Right lobe of liver (tissue), 6 donors: ENCODE measurements at regions not wholly inside any gene's neighbourhood (a gene's known extent, or its start where the extent isn't known, plus 50 kb on each side); places are given as distances from the start of the nearest gene placed in this dataset.
A peak's percentile ranks its signal among the peaks of the same experiment; 100 is the strongest.

ENCODE experiments used
- ATAC-seq, 4 donors: fragments of 200-7000 bp; cut with Tn5 transposase; one replicate each; pipeline ENCODE4 v1.9.1; 2020; ENCODE audit warnings: mild to moderate bottlenecking in 4 of 4, moderate library complexity in 4 of 4
- DNase-seq, 3 donors: peaks; one replicate each; pipeline ENCODE4 v3.0.0-alpha.2; 2020
- H3K27ac ChIP-seq, 3 donors: fragments of 200-600 bp; one replicate each; pipeline ENCODE4 v1.8.0; 2022
- H3K27me3 ChIP-seq, 2 donors: fragments of 200-600 bp; one replicate each; pipeline ENCODE4 v1.8.0; 2022
- H3K36me3 ChIP-seq, 4 donors: fragments of 200-600 bp; sonication (generic) in 1 of 4; one replicate each; pipeline versions ENCODE4 v1.5.1 to v1.8.0; 2017 to 2022; ENCODE audit warnings: control low read depth in 1 of 4
- H3K4me1 ChIP-seq, 4 donors: fragments of 200-600 bp; sonication (generic) in 1 of 4; one replicate each; pipeline versions ENCODE4 v1.5.1 to v1.8.0; 2017 to 2022; ENCODE audit warnings: control low read depth in 1 of 4
- H3K4me3 ChIP-seq, 3 donors: fragments of 200-600 bp; one replicate each; pipeline ENCODE4 v1.8.0; 2022
- H3K9me3 ChIP-seq, 4 donors: fragments of 200-600 bp; sonication (generic) in 1 of 4; one replicate each; pipeline versions ENCODE4 v1.5.1 to v1.8.0; 2017 to 2022; ENCODE audit warnings: control low read depth in 1 of 4
- CTCF ChIP-seq, 4 donors: fragments of 200-600 bp in 3 of 4; fragments of 450-650 bp in 1 of 4; IDR thresholded peaks; one replicate each; pipeline versions ENCODE4 v1.5.1 to v1.8.0; 2016 to 2022; ENCODE audit warnings: antibody characterized with exemption in 4 of 4, mild to moderate bottlenecking in 2 of 4
- POLR2A ChIP-seq: fragments of 450-650 bp; IDR thresholded peaks from one replicate; pipeline ENCODE4 v1.6.1; 2017; ENCODE audit warnings: antibody characterized with exemption, mild to moderate bottlenecking
- WGBS: methylation state at CpG from one replicate; pipeline ENCODE4 v1.1.6; 2018; ENCODE audit warnings: low coverage, low lambda C conversion rate; ENCODE audit not compliant: insufficient coverage; ENCODE audit errors: missing lambda C conversion rate; 5-methylcytosine and 5-hydroxymethylcytosine counted together
- intact Hi-C, 2 donors: fragments of 100-400 bp; cut with DNase I; formaldehyde crosslinking; loops; one replicate each; pipeline versions ENCODE4 v1.11.2 to v1.14.1; 2022
- microRNA-seq, 2 donors: library from miRNA; unstranded; fragments of <30 nt; microRNA quantifications; one replicate each; pipeline ENCODE4, GENCODE V29; 2019 to 2020
- small RNA-seq, 2 experiments: library from RNA; depleted of rRNA; stranded (forward); fragments of <200 nt; gene quantifications; one replicate each; pipeline ENCODE3, GENCODE V24; 2016
- donor health status: DM: no; HTN: yes; CAD: no.
- donor health status: DM: no; HTN: no; CAD: no.
- donor health status: DM: no; HTN: no; CAD: no.
- donor health status: DM: no; HTN: yes; CAD: no.
- donor health status: DM: no; HTN: yes; CAD: no.

- Histone ChIP-seq H3K9me3 (no peaks in the 10 kb centered on the region), H3K36me3 (no peaks in the 10 kb centered on the region), H3K4me3 (no peak overlapping the region), H3K4me1 (peaks cover 0 to 8% (median 4%) of the 10 kb centered on the region in 4 donors), H3K27me3 (no peaks in the 10 kb centered on the region), H3K27ac (no peak overlapping the region)
- ATAC-seq (peak in 2 of 4 donors; percentile 24 to 48), DNase-seq (no peak)
- TF ChIP-seq CTCF (IDR thresholded peaks at IDR 0.05) (peak in 1 of 4 donors; percentile 6), POLR2A (no peak)
- intact Hi-C loops, result no loop called here
- WGBS, result 85% methylated on average over 8 of the region's 14 CpGs
These were observed 60.7 kb downstream of the VCPKMT start for GRCh38 chr14:50055461-50056228.

DNA sequence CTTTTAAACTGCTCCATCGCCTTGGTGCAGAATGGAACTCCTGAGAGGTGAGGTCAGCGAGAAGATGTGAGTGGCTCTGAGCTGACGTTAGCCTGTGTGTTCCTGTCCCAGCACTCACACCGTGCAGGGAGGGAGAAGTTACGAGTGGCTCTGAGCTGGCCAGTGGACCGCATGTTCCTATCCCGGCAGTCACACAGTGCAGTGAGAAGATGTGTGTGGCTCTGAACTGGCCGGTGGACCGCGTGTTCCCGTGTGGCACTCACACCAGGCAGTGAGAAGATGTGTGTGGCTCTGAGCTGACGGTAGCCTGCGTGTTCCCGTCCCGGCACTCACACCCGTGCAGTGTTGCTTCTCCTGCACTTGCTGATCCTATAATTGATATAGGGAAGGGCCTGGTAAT, 59.9 kb downstream of the VCPKMT start:
- WGBS, result 52% methylated on average over 5 of the region's 16 CpGs
- Histone ChIP-seq H3K4me3 (no peak overlapping the region), H3K9me3 (no peaks in the 10 kb centered on the region), H3K4me1 (peaks cover 0 to 16% (median 8%) of the 10 kb centered on the region in 4 donors), H3K36me3 (no peaks in the 10 kb centered on the region), H3K27me3 (no peaks in the 10 kb centered on the region), H3K27ac (no peak overlapping the region)
- ATAC-seq (peak in 3 of 4 donors; percentile 14 to 50 (median 15)), DNase-seq (no peak)
- TF ChIP-seq POLR2A (no peak), CTCF (IDR thresholded peaks at IDR 0.05) (no peak)
- intact Hi-C loops, result no loop called here

DNA sequence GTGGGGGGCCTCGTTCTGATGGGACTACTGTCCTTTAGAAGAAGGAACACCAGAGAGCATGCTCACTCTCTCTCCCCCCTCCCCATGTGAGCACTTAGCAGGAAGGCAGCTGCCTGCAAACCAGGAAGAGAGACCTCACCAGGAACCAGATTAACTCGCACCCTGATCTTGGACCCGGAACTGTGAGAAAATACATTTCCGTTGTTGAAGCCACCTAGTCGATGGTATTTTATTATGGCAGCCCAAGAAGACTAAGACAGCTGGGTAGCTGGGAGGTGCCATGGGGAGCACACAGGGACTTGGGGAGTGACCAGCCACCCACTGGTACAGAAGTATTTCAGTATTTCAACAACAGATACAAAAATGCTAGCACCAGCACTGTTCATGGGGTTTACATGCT, 59.0 kb downstream of the VCPKMT start:
- TF ChIP-seq CTCF (IDR thresholded peaks at IDR 0.05) (no peak), POLR2A (no peak)
- ATAC-seq (no peak), DNase-seq (no peak)
- H3K36me3 ChIP-seq, result no peaks in the 10 kb centered on the region
- no peak overlapping the region for H3K27ac ChIP-seq
- no peaks in the 10 kb centered on the region for H3K9me3 ChIP-seq
- H3K27me3 ChIP-seq, result no peaks in the 10 kb centered on the region
- H3K4me1 ChIP-seq, result peaks cover 0 to 25% (median 13%) of the 10 kb centered on the region in 4 donors
- no peak overlapping the region for H3K4me3 ChIP-seq
- WGBS, result 93% methylated on average over 3 of the region's 5 CpGs
- intact Hi-C loops, result no loop called here

GRCh38 chr14:50058113-50058512, 58.3 kb downstream of the VCPKMT start:
- ATAC-seq (no peak), DNase-seq (no peak)
- H3K36me3 ChIP-seq, result no peaks in the 10 kb centered on the region
- intact Hi-C loops, result no loop called here
- TF ChIP-seq POLR2A (no peak), CTCF (IDR thresholded peaks at IDR 0.05) (no peak)
- 82% methylated on average over 1 of the region's 1 CpG for WGBS
- no peak overlapping the region for H3K27ac ChIP-seq
- H3K4me1 ChIP-seq, result peaks cover 0 to 33% (median 16%) of the 10 kb centered on the region in 4 donors
- H3K27me3 ChIP-seq, result no peaks in the 10 kb centered on the region
- no peak overlapping the region for H3K4me3 ChIP-seq
- H3K9me3 ChIP-seq, result no peaks in the 10 kb centered on the region

Small RNA genes lying in the stretch of these regions (microRNA-seq; reads per million reads assigned to microRNA genes)
- gene MIR6076, result 0 to 0.29 reads per million in 2 donors

Small RNA genes lying in the stretch of these regions (small RNA-seq; reads per million reads assigned to genes)
- gene MIR6076, result 0 reads per million in 2 experiments
